Tibial nerve (tissue), 4 donors: ENCODE measurements at regions not wholly inside any gene's neighbourhood (a gene's known extent, or its start where the extent isn't known, plus 50 kb on each side); places are given as distances from the start of the nearest gene placed in this dataset.

Source experiments
- CTCF ChIP-seq, 5 experiments: fragments of 200-600 bp in 3 of 5; fragments of 450-650 bp in 2 of 5; sonication (generic) in 3 of 5; IDR thresholded peaks; one replicate each; pipeline ENCODE4 v1.5.1; 2016 to 2019; ENCODE audit warnings: antibody characterized with exemption in 5 of 5, mild to moderate bottlenecking in 3 of 5, moderate library complexity in 2 of 5
- EP300 ChIP-seq, 2 donors: sonication (generic); formaldehyde crosslinking; IDR thresholded peaks; one replicate each; pipeline ENCODE4 v1.6.1; 2017; ENCODE audit warnings: antibody characterized with exemption in 2 of 2, mild to moderate bottlenecking in 1 of 2
- POLR2A ChIP-seq, 2 donors: fragments of 450-650 bp; IDR thresholded peaks; one replicate each; pipeline ENCODE4 v1.6.1; 2017; ENCODE audit warnings: antibody characterized with exemption in 2 of 2, mild to moderate bottlenecking in 2 of 2, moderate library complexity in 2 of 2

GRCh38 chr14:58814466-58814865 lies 176.7 kb downstream of the DACT1 start:
- TF ChIP-seq POLR2A (IDR thresholded peaks at IDR 0.05) (no peak), CTCF (IDR thresholded peaks at IDR 0.05) (no peak), EP300 (IDR thresholded peaks at IDR 0.05) (no peak)
